ENCODE measurements at regions not wholly inside any gene's neighbourhood (a gene's known extent, or its start where the extent isn't known, plus 50 kb on each side); places are given as distances from the start of the nearest gene placed in this dataset.
"Not testable (repeated sequence)": the region's sequence is repeated elsewhere in the genome, so short reads cannot be mapped to it uniquely, and the experiment has no call there.

DNA sequence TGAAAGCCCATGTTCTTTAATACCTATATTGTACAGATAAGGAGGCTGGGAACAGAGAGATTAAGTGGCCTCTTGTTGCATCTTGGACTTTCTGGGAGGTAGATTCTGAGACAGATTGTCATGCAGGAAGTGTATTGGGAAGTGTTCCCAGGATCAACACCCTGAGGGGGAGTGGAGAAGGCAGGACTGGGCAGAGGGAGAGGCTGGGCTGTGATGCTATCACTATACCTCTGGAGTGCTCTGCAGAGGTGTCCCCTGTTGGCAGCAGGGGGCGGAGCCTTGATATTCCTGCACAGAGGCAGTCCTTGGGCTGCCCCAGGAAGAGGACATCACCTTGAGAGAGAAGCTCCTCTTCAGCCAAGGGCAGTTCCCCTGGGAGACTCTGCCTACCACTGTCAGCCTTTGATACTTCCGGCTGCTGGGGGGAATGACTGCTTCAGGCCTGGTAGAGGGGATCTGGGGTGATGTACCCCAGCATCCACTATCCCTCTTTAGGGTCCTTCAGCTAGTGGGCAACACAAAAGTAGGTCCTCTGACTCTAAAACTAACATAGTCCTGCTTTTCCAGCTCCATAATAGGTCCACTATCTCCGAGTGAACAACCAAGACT is 97.4 kb upstream of the RNU6-1 start:
- DNase-seq (ENCODE audit: low spot score): no peak
- H3K4me3 ChIP-seq: no peak overlapping the region
- no peak overlapping the region for H3K27ac ChIP-seq
- TF ChIP-seq, protein P1, sequence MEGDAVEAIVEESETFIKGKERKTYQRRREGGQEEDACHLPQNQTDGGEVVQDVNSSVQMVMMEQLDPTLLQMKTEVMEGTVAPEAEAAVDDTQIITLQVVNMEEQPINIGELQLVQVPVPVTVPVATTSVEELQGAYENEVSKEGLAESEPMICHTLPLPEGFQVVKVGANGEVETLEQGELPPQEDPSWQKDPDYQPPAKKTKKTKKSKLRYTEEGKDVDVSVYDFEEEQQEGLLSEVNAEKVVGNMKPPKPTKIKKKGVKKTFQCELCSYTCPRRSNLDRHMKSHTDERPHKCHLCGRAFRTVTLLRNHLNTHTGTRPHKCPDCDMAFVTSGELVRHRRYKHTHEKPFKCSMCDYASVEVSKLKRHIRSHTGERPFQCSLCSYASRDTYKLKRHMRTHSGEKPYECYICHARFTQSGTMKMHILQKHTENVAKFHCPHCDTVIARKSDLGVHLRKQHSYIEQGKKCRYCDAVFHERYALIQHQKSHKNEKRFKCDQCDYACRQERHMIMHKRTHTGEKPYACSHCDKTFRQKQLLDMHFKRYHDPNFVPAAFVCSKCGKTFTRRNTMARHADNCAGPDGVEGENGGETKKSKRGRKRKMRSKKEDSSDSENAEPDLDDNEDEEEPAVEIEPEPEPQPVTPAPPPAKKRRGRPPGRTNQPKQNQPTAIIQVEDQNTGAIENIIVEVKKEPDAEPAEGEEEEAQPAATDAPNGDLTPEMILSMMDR (IDR thresholded peaks at IDR 0.05): no peak

GRCh38 chr15:67939179-67939578 is 99.3 kb upstream of the RNU6-1 start:
- not testable (repeated sequence) for H3K4me3 ChIP-seq; DNase-seq (ENCODE audit: low spot score); H3K27ac ChIP-seq

DNA sequence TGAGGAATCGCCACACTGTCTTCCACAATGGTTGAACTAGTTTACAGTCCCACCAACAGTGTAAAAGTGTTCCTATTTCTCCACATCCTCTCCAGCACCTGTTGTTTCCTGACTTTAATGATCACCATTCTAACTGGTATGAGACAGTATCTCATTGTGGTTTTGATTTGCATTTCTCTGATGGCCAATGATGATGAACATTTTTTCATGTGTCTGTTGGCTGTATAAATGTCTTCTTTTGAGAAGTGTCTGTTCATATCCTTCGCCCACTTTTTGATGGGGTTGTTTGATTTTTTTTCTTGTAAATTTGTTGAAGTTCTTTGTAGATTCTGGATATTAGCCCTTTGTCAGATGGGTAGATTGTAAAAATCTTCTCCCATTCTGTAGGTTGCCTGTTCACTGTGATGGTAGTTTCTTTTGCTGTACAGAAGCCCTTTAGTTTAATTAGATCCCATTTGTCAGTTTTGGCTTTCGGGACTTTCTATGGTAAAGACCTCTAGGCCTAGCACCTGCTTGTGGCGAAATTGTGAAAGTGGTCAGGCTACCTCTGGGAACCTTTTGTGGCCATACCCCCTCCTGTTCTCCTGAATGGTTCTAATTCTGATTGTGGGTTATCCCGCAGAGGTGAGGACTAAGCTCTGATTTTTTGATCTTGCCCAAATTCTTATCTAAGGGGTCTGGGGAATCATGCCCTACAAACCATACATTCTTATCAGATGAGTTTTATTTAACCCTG is 99.9 kb upstream of the RNU6-1 start:
- not testable (repeated sequence) for H3K27ac ChIP-seq, H3K4me3 ChIP-seq
- DNase-seq (ENCODE audit: low spot score): peak; percentile 5

DNA sequence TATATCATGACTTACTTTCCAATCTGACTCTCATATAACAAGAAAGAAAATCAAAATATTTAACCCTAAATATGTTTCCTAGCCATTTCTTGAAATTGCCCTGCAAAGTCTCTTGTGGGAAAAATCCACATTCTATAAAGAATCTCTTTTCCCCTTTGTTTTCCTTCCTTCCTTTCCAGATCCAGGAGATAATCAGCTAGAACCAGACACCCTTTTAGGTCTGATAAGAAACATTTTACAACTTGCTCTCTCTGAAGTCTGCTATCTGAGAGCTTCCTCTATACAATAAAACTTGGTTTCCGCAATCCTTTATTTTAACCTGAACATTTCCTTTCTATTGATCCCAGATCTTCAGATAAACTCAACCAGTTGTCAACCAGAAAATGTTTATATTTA is 100.5 kb upstream of the RNU6-1 start:
- TF ChIP-seq, protein P1 (IDR thresholded peaks at IDR 0.05): no peak
- no peak for DNase-seq (ENCODE audit: low spot score)
- H3K4me3 ChIP-seq: no peak overlapping the region
- H3K27ac ChIP-seq: no peak overlapping the region

GRCh38 chr15:67941648-67942310 is 101.9 kb upstream of the RNU6-1 start:
- no peak for DNase-seq (ENCODE audit: low spot score)
- Histone ChIP-seq H3K27ac (peak overlapping the region; percentile 29 to 52), H3K4me3 (no peak overlapping the region)
- TF ChIP-seq, protein P1 (IDR thresholded peaks at IDR 0.05): no peak

GRCh38 chr15:67943475-67943874 is 103.6 kb upstream of the RNU6-1 start:
- Histone ChIP-seq H3K4me3 (peak overlapping the region; percentile 29), H3K27ac (peak overlapping the region; percentile 84 to 91)
- DNase-seq (ENCODE audit: low spot score): no peak
- TF ChIP-seq, protein P1 (IDR thresholded peaks at IDR 0.05): no peak

DNA sequence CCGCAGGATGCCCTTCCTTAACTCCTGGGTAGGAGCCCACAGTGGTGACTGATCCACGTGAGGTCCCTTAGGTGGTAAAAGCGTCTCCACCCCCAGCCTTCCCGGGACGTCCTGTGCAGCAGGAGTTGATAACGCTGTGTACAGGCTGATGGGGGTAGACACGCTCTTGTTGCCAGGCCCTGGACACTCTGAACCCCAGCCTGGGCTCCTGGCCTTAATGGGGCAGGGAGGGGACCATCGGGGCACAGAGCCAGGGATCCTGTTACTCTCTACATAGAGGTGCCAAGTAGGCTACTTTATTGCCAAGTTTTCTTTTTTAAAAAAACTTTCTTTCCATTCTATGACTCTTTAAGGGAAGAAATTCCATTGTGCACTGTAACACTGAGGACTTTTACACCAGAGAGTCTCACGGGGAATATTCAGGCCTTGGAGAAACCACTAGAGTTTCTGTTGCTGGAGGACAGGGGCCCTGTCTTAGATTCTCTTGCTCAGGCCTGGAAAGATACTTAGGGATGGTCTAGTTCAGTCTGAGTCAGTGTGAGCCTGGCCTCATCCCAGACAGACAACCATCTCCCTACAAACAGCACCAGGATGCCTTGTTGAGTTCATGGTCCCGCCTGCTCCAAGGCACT is 104.3 kb upstream of the RNU6-1 start:
- TF ChIP-seq, protein P1 (IDR thresholded peaks at IDR 0.05): no peak
- H3K4me3 ChIP-seq: peak overlapping the region; percentile 29
- peak; percentile 96 for DNase-seq (ENCODE audit: low spot score)
- peak overlapping the region; percentile 84 to 91 for H3K27ac ChIP-seq
